GM23338 (cell line): ENCODE measurements at regions not wholly inside any gene's neighbourhood (a gene's known extent, or its start where the extent isn't known, plus 50 kb on each side); places are given as distances from the start of the nearest gene placed in this dataset.

Source experiments
- ATAC-seq: fragments of 200-7000 bp; cut with Tn5 transposase; 3 replicates; pipeline ENCODE4 v1.9.1; 2020
- DNase-seq: peaks from one replicate; pipeline ENCODE4 v3.0.0-alpha.2; 2015; ENCODE audit warnings: low spot score
- H2AFZ ChIP-seq: fragments of 200-600 bp; sonication (generic); 2 replicates; pipeline ENCODE4 v1.8.0; 2016; ENCODE audit warnings: antibody characterized with exemption, mild to moderate bottlenecking, moderate library complexity
- H3F3A ChIP-seq: fragments of 200-600 bp; sonication (generic); replicated peaks from 2 replicates; pipeline ENCODE4 v1.8.0; 2017; ENCODE audit warnings: antibody characterized with exemption, mixed run types, low read depth
- H3K27ac ChIP-seq: fragments of 200-600 bp; sonication (generic); 2 replicates; pipeline ENCODE4 v1.6.1; 2016; ENCODE audit warnings: low read depth
- H3K27me3 ChIP-seq: fragments of 200-600 bp; sonication (generic); 2 replicates; pipeline ENCODE4 v1.8.0; 2016; ENCODE audit warnings: mild to moderate bottlenecking, mixed run types, moderate library complexity; ENCODE audit not compliant: insufficient read depth
- H3K36me3 ChIP-seq: fragments of 200-600 bp; sonication (generic); 2 replicates; pipeline ENCODE4 v1.8.0; 2016; ENCODE audit warnings: mild to moderate bottlenecking; ENCODE audit not compliant: insufficient read depth
- H3K4me1 ChIP-seq: fragments of 200-600 bp; sonication (generic); 2 replicates; pipeline ENCODE4 v1.8.0; 2016; ENCODE audit warnings: mild to moderate bottlenecking, moderate library complexity; ENCODE audit not compliant: insufficient read depth
- H3K4me2 ChIP-seq: fragments of 200-600 bp; sonication (generic); 2 replicates; pipeline ENCODE4 v1.7.1; 2017; ENCODE audit warnings: mixed run types
- H3K4me3 ChIP-seq: fragments of 200-600 bp; sonication (generic); 2 replicates; pipeline ENCODE4 v1.6.1; 2016; ENCODE audit warnings: mixed run types
- H3K79me2 ChIP-seq: fragments of 200-600 bp; sonication (generic); replicated peaks from 2 replicates; pipeline ENCODE4 v1.8.0; 2017; ENCODE audit warnings: mild to moderate bottlenecking; ENCODE audit not compliant: insufficient read depth
- H3K9me2 ChIP-seq: fragments of 200-600 bp; sonication (generic); 2 replicates; pipeline ENCODE4 v1.8.0; 2017; ENCODE audit not compliant: insufficient read depth
- H4K20me1 ChIP-seq: fragments of 200-600 bp; sonication (generic); replicated peaks from 2 replicates; pipeline ENCODE4 v1.8.0; 2017; ENCODE audit warnings: mild to moderate bottlenecking; ENCODE audit not compliant: insufficient read depth
- H3K27ac Mint-ChIP-seq: 2 replicates; pipeline ENCODE4 v1.8.0; 2020; ENCODE audit warnings: inconsistent platforms, mild to moderate bottlenecking, moderate library complexity, mixed read lengths
- H3K27me3 Mint-ChIP-seq: 3 replicates; pipeline ENCODE4 v1.8.0; 2022; ENCODE audit warnings: low read depth, mild to moderate bottlenecking, moderate library complexity, mixed read lengths, inconsistent platforms; ENCODE audit not compliant: insufficient read depth, poor library complexity
- H3K36me3 Mint-ChIP-seq: 3 replicates; pipeline ENCODE4 v1.8.0; 2021; ENCODE audit warnings: low read depth, mild to moderate bottlenecking, inconsistent platforms, moderate library complexity, mixed read lengths
- H3K4me1 Mint-ChIP-seq: 3 replicates; pipeline ENCODE4 v1.8.0; 2020; ENCODE audit warnings: mild to moderate bottlenecking, inconsistent platforms, mixed read lengths
- H3K4me3 Mint-ChIP-seq: 3 replicates; pipeline ENCODE4 v1.8.0; 2021; ENCODE audit warnings: moderate library complexity, mild to moderate bottlenecking, inconsistent platforms, mixed read lengths
- H3K9me3 Mint-ChIP-seq: 3 replicates; pipeline ENCODE4 v1.8.0; 2020; ENCODE audit warnings: moderate library complexity, mild to moderate bottlenecking, inconsistent platforms, mixed read lengths
- CREB1 ChIP-seq: fragments of 250-450 bp; sonication (Bioruptor Pico); IDR thresholded peaks from 2 replicates; pipeline ENCODE4 v1.5.0; 2020; ENCODE audit warnings: low read depth, mild to moderate bottlenecking, moderate library complexity
- EZH2 ChIP-seq: fragments of 200-600 bp; sonication (generic); IDR thresholded peaks from one replicate; pipeline ENCODE4 v1.8.0; 2017; ENCODE audit warnings: antibody characterized with exemption, mild to moderate bottlenecking, low read depth; ENCODE audit not compliant: unreplicated experiment
- EZH2phosphoT487 ChIP-seq: fragments of 200-600 bp; sonication (generic); IDR thresholded peaks from one replicate; pipeline ENCODE4 v1.8.1; 2018; ENCODE audit warnings: antibody characterized with exemption; ENCODE audit not compliant: unreplicated experiment
- JUNB ChIP-seq: IDR thresholded peaks from one replicate; pipeline ENCODE4 v1.6.1; 2016; ENCODE audit warnings: antibody characterized with exemption; ENCODE audit not compliant: unreplicated experiment
- NANOG ChIP-seq: IDR thresholded peaks from 2 replicates; pipeline ENCODE4 v1.6.1; 2016; ENCODE audit warnings: antibody characterized with exemption, borderline replicate concordance
- POLR2AphosphoS5 ChIP-seq: IDR thresholded peaks from 2 replicates; pipeline ENCODE4 v1.6.1; 2016; ENCODE audit warnings: antibody characterized with exemption, low read depth
- STAT1 ChIP-seq: IDR thresholded peaks from one replicate; pipeline ENCODE4 v1.6.1; 2016; ENCODE audit warnings: antibody characterized with exemption; ENCODE audit not compliant: unreplicated experiment
- ZNF114 ChIP-seq: fragments of 250-450 bp; sonication (Bioruptor Pico); IDR thresholded peaks from 2 replicates; pipeline ENCODE4 v1.5.0; 2020; ENCODE audit warnings: mild to moderate bottlenecking, moderate library complexity
- ZNF331 ChIP-seq: fragments of 250-450 bp; sonication (Bioruptor Pico); IDR thresholded peaks from 2 replicates; pipeline ENCODE4 v1.5.0; 2020; ENCODE audit warnings: low read depth, mild to moderate bottlenecking, moderate library complexity
- TF ChIP-seq, protein P1 (sequence below): IDR thresholded peaks from 2 replicates; pipeline ENCODE4 v1.6.1; 2016; ENCODE audit warnings: antibody characterized with exemption
- TF ChIP-seq, protein P2 (sequence below), 2 experiments: fragments of 200-600 bp in 1 of 2; sonication (generic) in 1 of 2; conservative IDR thresholded peaks; 2 replicates each; pipeline versions ENCODE4 v1.5.1 to v1.6.1; 2016 to 2017; ENCODE audit warnings: antibody characterized with exemption in 2 of 2, low read depth in 2 of 2, mild to moderate bottlenecking in 2 of 2, moderate library complexity in 1 of 2
- TF ChIP-seq, protein P3 (sequence below): IDR thresholded peaks from one replicate; pipeline ENCODE4 v1.6.1; 2018; ENCODE audit warnings: antibody characterized with exemption; ENCODE audit not compliant: unreplicated experiment
- TF ChIP-seq, protein P4 (sequence below): fragments of 250-450 bp; sonication (Bioruptor Pico); IDR thresholded peaks from 2 replicates; pipeline ENCODE4 v1.5.0; 2020; ENCODE audit warnings: mild to moderate bottlenecking, moderate library complexity

DNA sequence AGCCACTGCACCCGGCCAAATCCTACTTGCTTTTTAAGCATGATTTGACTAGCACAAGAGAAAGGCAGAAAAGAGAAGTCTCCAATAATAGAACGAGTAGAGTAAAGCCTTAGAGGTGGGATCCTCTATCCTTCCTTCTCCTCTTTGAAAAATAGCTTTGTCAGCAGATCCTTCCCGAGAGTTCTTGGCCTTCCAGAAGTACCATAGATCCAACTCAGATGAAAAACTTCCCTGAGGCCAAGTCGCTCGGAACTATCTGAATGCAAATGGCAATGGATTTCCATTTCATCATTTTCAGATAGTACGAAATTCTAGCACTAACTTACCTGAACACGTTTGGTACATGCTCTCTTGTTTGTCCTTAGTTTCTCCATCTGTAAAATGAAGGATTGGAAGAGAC lies 52.0 kb upstream of the SLIT3 start:
- H3K4me2 ChIP-seq, result no peak overlapping the region
- H3K4me3 ChIP-seq, result no peak overlapping the region
- no peak overlapping the region for H3K4me3 Mint-ChIP-seq
- no peak overlapping the region for H2AFZ ChIP-seq
- no peak overlapping the region for H3K27ac ChIP-seq
- ATAC-seq, result no peak
- H4K20me1 ChIP-seq, result no peaks in the 10 kb centered on the region
- H3K79me2 ChIP-seq, result no peaks in the 10 kb centered on the region
- no peaks in the 10 kb centered on the region for H3K36me3 ChIP-seq
- H3K27me3 Mint-ChIP-seq, result no peaks in the 10 kb centered on the region
- H3K27ac Mint-ChIP-seq, result no peak overlapping the region
- no peaks in the 10 kb centered on the region for H3K4me1 Mint-ChIP-seq
- no peaks in the 10 kb centered on the region for H3K27me3 ChIP-seq
- no peaks in the 10 kb centered on the region for H3K9me3 Mint-ChIP-seq
- H3K9me2 ChIP-seq, result peaks cover 2% of the 10 kb centered on the region; the same call in 1 of the 2 replicates
- no peaks in the 10 kb centered on the region for H3K36me3 Mint-ChIP-seq
- TF ChIP-seq, protein P1, sequence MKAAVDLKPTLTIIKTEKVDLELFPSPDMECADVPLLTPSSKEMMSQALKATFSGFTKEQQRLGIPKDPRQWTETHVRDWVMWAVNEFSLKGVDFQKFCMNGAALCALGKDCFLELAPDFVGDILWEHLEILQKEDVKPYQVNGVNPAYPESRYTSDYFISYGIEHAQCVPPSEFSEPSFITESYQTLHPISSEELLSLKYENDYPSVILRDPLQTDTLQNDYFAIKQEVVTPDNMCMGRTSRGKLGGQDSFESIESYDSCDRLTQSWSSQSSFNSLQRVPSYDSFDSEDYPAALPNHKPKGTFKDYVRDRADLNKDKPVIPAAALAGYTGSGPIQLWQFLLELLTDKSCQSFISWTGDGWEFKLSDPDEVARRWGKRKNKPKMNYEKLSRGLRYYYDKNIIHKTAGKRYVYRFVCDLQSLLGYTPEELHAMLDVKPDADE, result no peak
- TF ChIP-seq POLR2AphosphoS5, result no peak
- TF ChIP-seq ZNF331 (CRISPR knock-in tag), result no peak
- no peak for TF ChIP-seq ZNF114 (CRISPR knock-in tag)
- TF ChIP-seq, protein P2, sequence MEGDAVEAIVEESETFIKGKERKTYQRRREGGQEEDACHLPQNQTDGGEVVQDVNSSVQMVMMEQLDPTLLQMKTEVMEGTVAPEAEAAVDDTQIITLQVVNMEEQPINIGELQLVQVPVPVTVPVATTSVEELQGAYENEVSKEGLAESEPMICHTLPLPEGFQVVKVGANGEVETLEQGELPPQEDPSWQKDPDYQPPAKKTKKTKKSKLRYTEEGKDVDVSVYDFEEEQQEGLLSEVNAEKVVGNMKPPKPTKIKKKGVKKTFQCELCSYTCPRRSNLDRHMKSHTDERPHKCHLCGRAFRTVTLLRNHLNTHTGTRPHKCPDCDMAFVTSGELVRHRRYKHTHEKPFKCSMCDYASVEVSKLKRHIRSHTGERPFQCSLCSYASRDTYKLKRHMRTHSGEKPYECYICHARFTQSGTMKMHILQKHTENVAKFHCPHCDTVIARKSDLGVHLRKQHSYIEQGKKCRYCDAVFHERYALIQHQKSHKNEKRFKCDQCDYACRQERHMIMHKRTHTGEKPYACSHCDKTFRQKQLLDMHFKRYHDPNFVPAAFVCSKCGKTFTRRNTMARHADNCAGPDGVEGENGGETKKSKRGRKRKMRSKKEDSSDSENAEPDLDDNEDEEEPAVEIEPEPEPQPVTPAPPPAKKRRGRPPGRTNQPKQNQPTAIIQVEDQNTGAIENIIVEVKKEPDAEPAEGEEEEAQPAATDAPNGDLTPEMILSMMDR (conservative IDR thresholded peaks at IDR 0.05; ENCODE audit: low read depth in 2 of 2), result no peak
- TF ChIP-seq CREB1 (CRISPR knock-in tag), result no peak
- no peak for TF ChIP-seq NANOG
- TF ChIP-seq EZH2phosphoT487, result no peak
- TF ChIP-seq, protein P3, sequence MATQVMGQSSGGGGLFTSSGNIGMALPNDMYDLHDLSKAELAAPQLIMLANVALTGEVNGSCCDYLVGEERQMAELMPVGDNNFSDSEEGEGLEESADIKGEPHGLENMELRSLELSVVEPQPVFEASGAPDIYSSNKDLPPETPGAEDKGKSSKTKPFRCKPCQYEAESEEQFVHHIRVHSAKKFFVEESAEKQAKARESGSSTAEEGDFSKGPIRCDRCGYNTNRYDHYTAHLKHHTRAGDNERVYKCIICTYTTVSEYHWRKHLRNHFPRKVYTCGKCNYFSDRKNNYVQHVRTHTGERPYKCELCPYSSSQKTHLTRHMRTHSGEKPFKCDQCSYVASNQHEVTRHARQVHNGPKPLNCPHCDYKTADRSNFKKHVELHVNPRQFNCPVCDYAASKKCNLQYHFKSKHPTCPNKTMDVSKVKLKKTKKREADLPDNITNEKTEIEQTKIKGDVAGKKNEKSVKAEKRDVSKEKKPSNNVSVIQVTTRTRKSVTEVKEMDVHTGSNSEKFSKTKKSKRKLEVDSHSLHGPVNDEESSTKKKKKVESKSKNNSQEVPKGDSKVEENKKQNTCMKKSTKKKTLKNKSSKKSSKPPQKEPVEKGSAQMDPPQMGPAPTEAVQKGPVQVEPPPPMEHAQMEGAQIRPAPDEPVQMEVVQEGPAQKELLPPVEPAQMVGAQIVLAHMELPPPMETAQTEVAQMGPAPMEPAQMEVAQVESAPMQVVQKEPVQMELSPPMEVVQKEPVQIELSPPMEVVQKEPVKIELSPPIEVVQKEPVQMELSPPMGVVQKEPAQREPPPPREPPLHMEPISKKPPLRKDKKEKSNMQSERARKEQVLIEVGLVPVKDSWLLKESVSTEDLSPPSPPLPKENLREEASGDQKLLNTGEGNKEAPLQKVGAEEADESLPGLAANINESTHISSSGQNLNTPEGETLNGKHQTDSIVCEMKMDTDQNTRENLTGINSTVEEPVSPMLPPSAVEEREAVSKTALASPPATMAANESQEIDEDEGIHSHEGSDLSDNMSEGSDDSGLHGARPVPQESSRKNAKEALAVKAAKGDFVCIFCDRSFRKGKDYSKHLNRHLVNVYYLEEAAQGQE, result no peak
- no peak for TF ChIP-seq EZH2
- no peak for TF ChIP-seq STAT1
- TF ChIP-seq, protein P4, sequence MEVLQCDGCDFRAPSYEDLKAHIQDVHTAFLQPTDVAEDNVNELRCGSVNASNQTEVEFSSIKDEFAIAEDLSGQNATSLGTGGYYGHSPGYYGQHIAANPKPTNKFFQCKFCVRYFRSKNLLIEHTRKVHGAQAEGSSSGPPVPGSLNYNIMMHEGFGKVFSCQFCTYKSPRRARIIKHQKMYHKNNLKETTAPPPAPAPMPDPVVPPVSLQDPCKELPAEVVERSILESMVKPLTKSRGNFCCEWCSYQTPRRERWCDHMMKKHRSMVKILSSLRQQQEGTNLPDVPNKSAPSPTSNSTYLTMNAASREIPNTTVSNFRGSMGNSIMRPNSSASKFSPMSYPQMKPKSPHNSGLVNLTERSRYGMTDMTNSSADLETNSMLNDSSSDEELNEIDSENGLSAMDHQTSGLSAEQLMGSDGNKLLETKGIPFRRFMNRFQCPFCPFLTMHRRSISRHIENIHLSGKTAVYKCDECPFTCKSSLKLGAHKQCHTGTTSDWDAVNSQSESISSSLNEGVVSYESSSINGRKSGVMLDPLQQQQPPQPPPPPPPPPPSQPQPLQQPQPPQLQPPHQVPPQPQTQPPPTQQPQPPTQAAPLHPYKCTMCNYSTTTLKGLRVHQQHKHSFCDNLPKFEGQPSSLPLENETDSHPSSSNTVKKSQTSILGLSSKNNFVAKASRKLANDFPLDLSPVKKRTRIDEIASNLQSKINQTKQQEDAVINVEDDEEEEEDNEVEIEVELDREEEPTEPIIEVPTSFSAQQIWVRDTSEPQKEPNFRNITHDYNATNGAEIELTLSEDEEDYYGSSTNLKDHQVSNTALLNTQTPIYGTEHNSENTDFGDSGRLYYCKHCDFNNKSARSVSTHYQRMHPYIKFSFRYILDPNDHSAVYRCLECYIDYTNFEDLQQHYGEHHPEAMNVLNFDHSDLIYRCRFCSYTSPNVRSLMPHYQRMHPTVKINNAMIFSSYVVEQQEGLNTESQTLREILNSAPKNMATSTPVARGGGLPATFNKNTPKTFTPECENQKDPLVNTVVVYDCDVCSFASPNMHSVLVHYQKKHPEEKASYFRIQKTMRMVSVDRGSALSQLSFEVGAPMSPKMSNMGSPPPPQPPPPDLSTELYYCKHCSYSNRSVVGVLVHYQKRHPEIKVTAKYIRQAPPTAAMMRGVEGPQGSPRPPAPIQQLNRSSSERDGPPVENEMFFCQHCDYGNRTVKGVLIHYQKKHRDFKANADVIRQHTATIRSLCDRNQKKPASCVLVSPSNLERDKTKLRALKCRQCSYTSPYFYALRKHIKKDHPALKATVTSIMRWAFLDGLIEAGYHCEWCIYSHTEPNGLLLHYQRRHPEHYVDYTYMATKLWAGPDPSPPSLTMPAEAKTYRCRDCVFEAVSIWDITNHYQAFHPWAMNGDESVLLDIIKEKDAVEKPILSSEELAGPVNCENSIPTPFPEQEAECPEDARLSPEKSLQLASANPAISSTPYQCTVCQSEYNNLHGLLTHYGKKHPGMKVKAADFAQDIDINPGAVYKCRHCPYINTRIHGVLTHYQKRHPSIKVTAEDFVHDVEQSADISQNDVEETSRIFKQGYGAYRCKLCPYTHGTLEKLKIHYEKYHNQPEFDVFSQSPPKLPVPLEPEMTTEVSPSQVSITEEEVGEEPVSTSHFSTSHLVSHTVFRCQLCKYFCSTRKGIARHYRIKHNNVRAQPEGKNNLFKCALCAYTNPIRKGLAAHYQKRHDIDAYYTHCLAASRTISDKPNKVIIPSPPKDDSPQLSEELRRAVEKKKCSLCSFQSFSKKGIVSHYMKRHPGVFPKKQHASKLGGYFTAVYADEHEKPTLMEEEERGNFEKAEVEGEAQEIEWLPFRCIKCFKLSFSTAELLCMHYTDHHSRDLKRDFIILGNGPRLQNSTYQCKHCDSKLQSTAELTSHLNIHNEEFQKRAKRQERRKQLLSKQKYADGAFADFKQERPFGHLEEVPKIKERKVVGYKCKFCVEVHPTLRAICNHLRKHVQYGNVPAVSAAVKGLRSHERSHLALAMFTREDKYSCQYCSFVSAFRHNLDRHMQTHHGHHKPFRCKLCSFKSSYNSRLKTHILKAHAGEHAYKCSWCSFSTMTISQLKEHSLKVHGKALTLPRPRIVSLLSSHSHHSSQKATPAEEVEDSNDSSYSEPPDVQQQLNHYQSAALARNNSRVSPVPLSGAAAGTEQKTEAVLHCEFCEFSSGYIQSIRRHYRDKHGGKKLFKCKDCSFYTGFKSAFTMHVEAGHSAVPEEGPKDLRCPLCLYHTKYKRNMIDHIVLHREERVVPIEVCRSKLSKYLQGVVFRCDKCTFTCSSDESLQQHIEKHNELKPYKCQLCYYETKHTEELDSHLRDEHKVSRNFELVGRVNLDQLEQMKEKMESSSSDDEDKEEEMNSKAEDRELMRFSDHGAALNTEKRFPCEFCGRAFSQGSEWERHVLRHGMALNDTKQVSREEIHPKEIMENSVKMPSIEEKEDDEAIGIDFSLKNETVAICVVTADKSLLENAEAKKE (CRISPR knock-in tag), result no peak
- TF ChIP-seq JUNB, result no peak
- no peak for DNase-seq
- H3F3A ChIP-seq, result no peaks in the 10 kb centered on the region
- H3K4me1 ChIP-seq, result no peaks in the 10 kb centered on the region
